ENCODE measurements at regions not wholly inside any gene's neighbourhood (a gene's known extent, or its start where the extent isn't known, plus 50 kb on each side); places are given as distances from the start of the nearest gene placed in this dataset.
"Not testable (repeated sequence)": the region's sequence is repeated elsewhere in the genome, so short reads cannot be mapped to it uniquely, and the experiment has no call there.

- peaks cover 1% of the 10 kb centered on the region for H3K27me3 Mint-ChIP-seq (ENCODE audit: insufficient read depth)
- no peaks in the 10 kb centered on the region for H3K9me3 Mint-ChIP-seq
- no peak overlapping the region for H3K4me3 Mint-ChIP-seq
- intact Hi-C loops (cut with micrococcal nuclease) = loop anchor here (1.0 kb wide), 4 partner anchors 160 to 719 kb away; partner anchors contain the start of gene ACKR3
- no peak for DNase-seq (ENCODE audit: low spot score)
- H3K36me3 Mint-ChIP-seq (ENCODE audit: low read depth) = no peaks in the 10 kb centered on the region
- no peaks in the 10 kb centered on the region for H3K4me1 Mint-ChIP-seq (ENCODE audit: low read depth)
- no peak overlapping the region for H3K27ac Mint-ChIP-seq
Observed at GRCh38 chr2:236352761-236353593, 88.8 kb upstream of the ASB18 start.

DNA sequence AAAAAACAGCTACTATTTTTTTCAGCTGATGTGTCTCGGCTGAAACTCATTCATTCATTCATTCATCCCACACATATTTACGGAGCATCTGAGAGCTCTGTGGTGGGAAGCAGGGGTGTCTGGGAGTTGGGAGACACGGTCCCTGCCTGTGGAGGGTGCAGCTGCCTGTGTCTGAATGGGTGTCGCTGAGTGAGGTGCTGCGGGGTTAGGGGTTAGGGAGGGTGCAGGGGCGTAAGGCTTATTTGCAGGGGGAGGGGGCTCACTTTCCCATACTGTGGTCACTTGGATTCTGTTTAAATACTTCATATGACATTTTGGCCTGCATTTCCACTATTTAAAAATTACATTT lies 89.4 kb upstream of the ASB18 start:
- intact Hi-C loops (cut with micrococcal nuclease) = loop anchor here (1.0 kb wide), 4 partner anchors 160 to 719 kb away; partner anchors contain the start of gene ACKR3
- no peaks in the 10 kb centered on the region for H3K9me3 Mint-ChIP-seq
- no peak for DNase-seq (ENCODE audit: low spot score)
- H3K27ac Mint-ChIP-seq = no peak overlapping the region
- H3K4me1 Mint-ChIP-seq (ENCODE audit: low read depth) = no peaks in the 10 kb centered on the region
- no peaks in the 10 kb centered on the region for H3K36me3 Mint-ChIP-seq (ENCODE audit: low read depth)
- H3K27me3 Mint-ChIP-seq (ENCODE audit: insufficient read depth) = peaks cover 1% of the 10 kb centered on the region
- H3K4me3 Mint-ChIP-seq = no peak overlapping the region

DNA sequence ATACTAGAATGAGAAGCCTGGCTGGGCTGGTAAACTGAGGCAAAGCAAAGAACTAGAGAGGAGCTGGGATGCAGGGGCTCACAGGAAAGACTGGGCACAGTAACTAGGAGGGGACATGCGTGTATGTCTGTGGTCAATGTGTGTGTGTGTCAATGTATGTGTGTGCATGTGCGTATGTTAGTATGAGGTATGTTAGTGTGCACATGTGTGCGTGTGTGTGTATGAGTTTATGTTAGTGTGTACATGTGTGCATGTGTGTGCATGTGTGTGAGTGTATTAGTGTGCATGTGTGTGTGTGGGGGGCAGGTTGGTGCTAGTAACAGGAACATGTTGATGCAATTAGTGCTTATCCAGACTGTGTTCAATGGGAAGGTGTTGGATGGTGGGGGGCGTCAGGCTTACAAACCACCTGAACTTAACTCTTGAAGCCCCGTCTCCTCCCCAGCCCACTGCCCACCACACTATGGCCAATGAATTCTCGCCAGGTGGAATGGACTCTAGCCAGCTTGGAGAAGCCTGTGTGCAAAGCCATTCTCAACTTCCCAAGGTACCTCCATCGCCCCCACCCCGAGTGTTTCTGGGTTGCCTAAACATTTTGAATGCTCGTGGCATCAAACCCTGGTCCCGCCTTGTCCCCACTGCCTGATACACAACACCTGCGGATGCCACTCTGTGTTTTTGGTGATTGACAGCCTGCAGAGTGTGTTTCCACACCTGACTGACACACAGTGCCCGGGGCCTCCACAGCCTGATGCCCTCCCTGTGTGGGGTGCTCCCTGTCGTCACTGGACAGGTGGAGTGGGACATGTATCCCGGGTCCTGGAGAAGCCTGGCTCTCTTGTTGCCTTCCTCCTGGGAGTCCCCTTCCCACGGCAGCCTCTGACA lies 90.1 kb upstream of the ASB18 start:
- Mint-ChIP-seq H3K27me3 (ENCODE audit: insufficient read depth) (peaks cover 2% of the 10 kb centered on the region), H3K9me3 (no peaks in the 10 kb centered on the region), H3K27ac (no peak overlapping the region), H3K4me1 (ENCODE audit: low read depth) (peaks cover 2% of the 10 kb centered on the region), H3K36me3 (ENCODE audit: low read depth) (no peaks in the 10 kb centered on the region), H3K4me3 (no peak overlapping the region)
- intact Hi-C loops (cut with micrococcal nuclease) = no loop called here
- no peak for DNase-seq (ENCODE audit: low spot score)

GRCh38 chr2:236354973-236355595 lies 90.9 kb upstream of the ASB18 start:
- peaks cover 10% of the 10 kb centered on the region for H3K27me3 Mint-ChIP-seq (ENCODE audit: insufficient read depth)
- H3K36me3 Mint-ChIP-seq (ENCODE audit: low read depth) = no peaks in the 10 kb centered on the region
- H3K9me3 Mint-ChIP-seq = no peaks in the 10 kb centered on the region
- no peak overlapping the region for H3K27ac Mint-ChIP-seq
- no peak overlapping the region for H3K4me3 Mint-ChIP-seq
- no peak for DNase-seq (ENCODE audit: low spot score)
- peaks cover 7% of the 10 kb centered on the region for H3K4me1 Mint-ChIP-seq (ENCODE audit: low read depth)
- intact Hi-C loops (cut with micrococcal nuclease) = no loop called here

DNA sequence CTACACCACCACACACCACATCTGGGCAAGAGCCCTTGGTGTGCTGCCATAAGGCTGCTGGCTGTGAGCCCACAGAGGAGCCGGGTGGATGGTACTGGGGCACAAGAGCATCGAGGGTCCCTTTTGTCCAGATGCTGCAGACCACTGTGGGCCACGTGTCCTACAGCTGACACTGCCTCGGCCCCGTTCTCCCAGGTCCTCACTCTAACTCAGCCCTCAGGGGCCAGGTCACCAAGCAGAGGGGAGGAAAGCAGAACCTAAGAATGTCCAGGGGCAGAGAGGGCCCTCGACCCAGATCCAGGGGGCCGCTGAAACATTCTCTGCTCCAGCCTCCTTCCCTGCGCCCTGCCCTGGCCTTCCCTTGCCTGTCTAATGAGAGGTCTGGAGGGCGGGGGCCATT lies 91.7 kb upstream of the ASB18 start:
- no peak overlapping the region for H3K4me3 Mint-ChIP-seq
- no peak for DNase-seq (ENCODE audit: low spot score)
- no peaks in the 10 kb centered on the region for H3K9me3 Mint-ChIP-seq
- peaks cover 7% of the 10 kb centered on the region for H3K4me1 Mint-ChIP-seq (ENCODE audit: low read depth)
- H3K36me3 Mint-ChIP-seq (ENCODE audit: low read depth) = no peaks in the 10 kb centered on the region
- intact Hi-C loops (cut with micrococcal nuclease) = no loop called here
- H3K27me3 Mint-ChIP-seq (ENCODE audit: insufficient read depth) = peaks cover 12% of the 10 kb centered on the region
- H3K27ac Mint-ChIP-seq = no peak overlapping the region

DNA sequence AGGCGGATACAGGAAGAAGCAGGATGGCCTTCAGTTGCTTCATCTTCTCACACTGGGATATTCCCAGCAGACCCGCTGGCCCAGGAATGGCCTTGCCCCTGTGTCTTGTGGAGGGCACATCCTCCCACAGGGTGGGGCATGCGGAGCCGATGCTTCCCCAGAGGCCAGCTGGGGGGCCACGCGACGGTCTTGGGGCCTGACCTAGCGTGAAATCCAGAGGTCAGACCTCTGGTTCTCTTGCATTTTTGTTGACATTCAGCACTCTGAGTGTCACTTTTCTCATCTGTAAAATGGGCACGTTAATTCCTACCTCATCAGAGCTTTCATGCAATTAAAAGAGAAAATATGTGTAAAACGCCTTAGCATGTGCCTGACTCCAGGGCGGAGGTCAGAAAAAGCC lies 92.1 kb upstream of the ASB18 start:
- DNase-seq (ENCODE audit: low spot score); intact Hi-C loops (cut with micrococcal nuclease); H3K36me3 Mint-ChIP-seq (ENCODE audit: low read depth); H3K27ac Mint-ChIP-seq; H3K4me1 Mint-ChIP-seq (ENCODE audit: low read depth); H3K9me3 Mint-ChIP-seq; H3K4me3 Mint-ChIP-seq: not testable (repeated sequence)
- peaks cover 15% of the 10 kb centered on the region for H3K27me3 Mint-ChIP-seq (ENCODE audit: insufficient read depth)

DNA sequence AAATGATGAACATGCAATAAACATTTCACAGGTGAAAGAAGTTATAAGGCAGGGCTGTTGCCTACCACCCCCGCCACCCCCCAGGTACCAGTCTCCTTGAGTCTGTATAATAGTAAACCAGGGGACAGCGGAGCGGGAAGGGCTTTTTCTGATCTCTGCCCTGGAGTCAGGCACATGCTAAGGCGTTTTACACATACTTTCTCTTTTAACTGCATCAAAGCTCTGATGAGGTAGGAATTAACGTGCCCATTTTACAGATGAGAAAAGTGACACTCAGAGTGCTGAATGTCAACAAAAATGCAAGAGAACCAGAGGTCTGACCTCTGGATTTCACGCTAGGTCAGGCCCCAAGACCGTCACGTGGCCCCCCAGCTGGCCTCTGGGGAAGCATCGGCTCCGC lies 94.3 kb upstream of the ASB18 start:
- H3K27ac Mint-ChIP-seq; H3K36me3 Mint-ChIP-seq (ENCODE audit: low read depth); H3K9me3 Mint-ChIP-seq; H3K4me1 Mint-ChIP-seq (ENCODE audit: low read depth); H3K4me3 Mint-ChIP-seq; DNase-seq (ENCODE audit: low spot score); intact Hi-C loops (cut with micrococcal nuclease): not testable (repeated sequence)
- peaks cover 26% of the 10 kb centered on the region for H3K27me3 Mint-ChIP-seq (ENCODE audit: insufficient read depth)

- intact Hi-C loops (cut with micrococcal nuclease) = no loop called here
- Mint-ChIP-seq H3K4me1 (ENCODE audit: low read depth) (peaks cover 7% of the 10 kb centered on the region), H3K9me3 (no peaks in the 10 kb centered on the region), H3K27ac (no peak overlapping the region), H3K27me3 (ENCODE audit: insufficient read depth) (peaks cover 35% of the 10 kb centered on the region), H3K36me3 (ENCODE audit: low read depth) (no peaks in the 10 kb centered on the region), H3K4me3 (no peak overlapping the region)
- no peak for DNase-seq (ENCODE audit: low spot score)
Observed at GRCh38 chr2:236359426-236360045, 95.3 kb upstream of the ASB18 start.

- Mint-ChIP-seq H3K36me3 (ENCODE audit: low read depth) (no peaks in the 10 kb centered on the region), H3K27me3 (ENCODE audit: insufficient read depth) (peaks cover 38% of the 10 kb centered on the region), H3K4me3 (no peak overlapping the region), H3K4me1 (ENCODE audit: low read depth) (peaks cover 7% of the 10 kb centered on the region), H3K27ac (no peak overlapping the region), H3K9me3 (no peaks in the 10 kb centered on the region)
- DNase-seq (ENCODE audit: low spot score) = no peak
- intact Hi-C loops (cut with micrococcal nuclease) = no loop called here
Observed at GRCh38 chr2:236360496-236360895, 96.3 kb upstream of the ASB18 start.

- H3K36me3 Mint-ChIP-seq (ENCODE audit: low read depth) = no peaks in the 10 kb centered on the region
- no peaks in the 10 kb centered on the region for H3K9me3 Mint-ChIP-seq
- peaks cover 23% of the 10 kb centered on the region for H3K4me1 Mint-ChIP-seq (ENCODE audit: low read depth)
- no peak for DNase-seq (ENCODE audit: low spot score)
- intact Hi-C loops (cut with micrococcal nuclease) = no loop called here
- H3K27ac Mint-ChIP-seq = no peak overlapping the region
- H3K27me3 Mint-ChIP-seq (ENCODE audit: insufficient read depth) = peaks cover 53% of the 10 kb centered on the region
- no peak overlapping the region for H3K4me3 Mint-ChIP-seq
Observed at GRCh38 chr2:236363711-236364277, 99.6 kb upstream of the ASB18 start.

- H3K27ac Mint-ChIP-seq = no peak overlapping the region
- intact Hi-C loops (cut with micrococcal nuclease) = loop anchor here (5.0 kb wide), 1 partner anchor 202 kb away; the partner anchor contains the start of gene ACKR3
- H3K4me1 Mint-ChIP-seq (ENCODE audit: low read depth) = peaks cover 16% of the 10 kb centered on the region
- no peaks in the 10 kb centered on the region for H3K36me3 Mint-ChIP-seq (ENCODE audit: low read depth)
- DNase-seq (ENCODE audit: low spot score) = no peak
- H3K27me3 Mint-ChIP-seq (ENCODE audit: insufficient read depth) = peaks cover 50% of the 10 kb centered on the region
- no peaks in the 10 kb centered on the region for H3K9me3 Mint-ChIP-seq
- H3K4me3 Mint-ChIP-seq = no peak overlapping the region
Observed at GRCh38 chr2:236365258-236366048, 101.2 kb upstream of the ASB18 start.

GRCh38 chr2:236366049-236366387 lies 101.8 kb upstream of the ASB18 start:
- intact Hi-C loops (cut with micrococcal nuclease) = loop anchor here (5.0 kb wide), 1 partner anchor 201 kb away; the partner anchor contains the start of gene ACKR3
- H3K4me1 Mint-ChIP-seq (ENCODE audit: low read depth) = peaks cover 16% of the 10 kb centered on the region
- no peak overlapping the region for H3K4me3 Mint-ChIP-seq
- DNase-seq (ENCODE audit: low spot score) = no peak
- H3K9me3 Mint-ChIP-seq = no peaks in the 10 kb centered on the region
- no peaks in the 10 kb centered on the region for H3K36me3 Mint-ChIP-seq (ENCODE audit: low read depth)
- no peak overlapping the region for H3K27ac Mint-ChIP-seq
- peaks cover 48% of the 10 kb centered on the region for H3K27me3 Mint-ChIP-seq (ENCODE audit: insufficient read depth)
